NT2/D1 (cell line): ENCODE measurements at regions not wholly inside any gene's neighbourhood (a gene's known extent, or its start where the extent isn't known, plus 50 kb on each side); places are given as distances from the start of the nearest gene placed in this dataset.

Experiments used
- SUZ12 ChIP-seq: IDR thresholded peaks from 2 replicates; pipeline ENCODE4 v1.6.1; 2011; ENCODE audit not compliant: insufficient read length, insufficient read depth; ENCODE audit errors: extremely low read depth
- YY1 ChIP-seq: IDR thresholded peaks from 2 replicates; pipeline ENCODE4 v1.6.1; 2011; ENCODE audit not compliant: insufficient read length, insufficient read depth
- ZNF274 ChIP-seq: IDR thresholded peaks from 2 replicates; pipeline ENCODE4 v1.6.1; 2011; ENCODE audit warnings: mild to moderate bottlenecking, low read depth, low read length

- no peak for TF ChIP-seq SUZ12
- TF ChIP-seq YY1 = no peak
- no peak for TF ChIP-seq ZNF274
Measured at GRCh38 chr9:120327322-120327721, 252.6 kb downstream of the CDK5RAP2 start.
